ENCODE measurements at regions not wholly inside any gene's neighbourhood (a gene's known extent, or its start where the extent isn't known, plus 50 kb on each side); places are given as distances from the start of the nearest gene placed in this dataset.
"Not testable (repeated sequence)": the region's sequence is repeated elsewhere in the genome, so short reads cannot be mapped to it uniquely, and the experiment has no call there.

GRCh38 chr9:90070931-90071660, 466.3 kb downstream of the GADD45G start:
- DNase-seq (ENCODE audit: extremely low read depth in 1 of 2, low read depth in 1 of 2) = no peak

DNA sequence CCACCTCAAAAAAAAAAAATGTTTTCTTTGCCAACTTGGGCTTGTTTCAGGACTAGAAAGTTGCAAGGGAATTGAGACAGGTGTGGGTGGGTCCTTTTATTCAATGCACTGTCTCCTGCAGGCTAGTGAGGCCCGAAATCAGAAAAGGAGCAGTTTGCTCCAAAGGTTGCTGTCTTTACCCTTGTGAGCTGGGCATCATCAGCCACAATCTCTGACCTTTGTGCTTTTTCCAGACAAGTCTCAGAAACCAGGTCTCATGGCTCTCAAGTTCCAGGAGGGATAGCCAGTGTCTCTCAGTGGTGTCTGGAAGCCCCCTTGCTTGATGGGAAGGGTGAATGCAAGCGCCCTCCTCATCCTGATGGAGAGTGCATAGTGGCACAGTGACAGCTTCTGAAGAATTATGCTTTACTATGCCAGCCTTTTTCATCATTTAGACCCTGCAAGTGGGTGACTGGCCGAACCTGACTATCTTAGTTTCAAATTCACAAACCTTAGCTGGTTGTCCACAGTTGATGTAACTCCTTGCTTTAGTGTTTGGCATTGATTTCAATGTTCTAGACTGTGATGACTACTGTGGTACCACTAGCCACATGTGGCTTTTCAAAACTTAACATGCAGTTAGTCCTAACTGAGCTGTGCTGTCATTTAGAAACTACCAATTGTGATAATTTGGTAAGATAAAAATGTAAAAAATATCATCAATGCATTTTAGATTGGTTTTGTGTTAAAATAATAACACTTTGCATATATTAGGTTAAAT, 468.6 kb downstream of the GADD45G start:
- DNase-seq (ENCODE audit: extremely low read depth in 1 of 2, low read depth in 1 of 2) = no peak

GRCh38 chr9:90074316-90074962, 469.6 kb downstream of the GADD45G start:
- DNase-seq (ENCODE audit: extremely low read depth in 1 of 2, low read depth in 1 of 2) = no peak

DNA sequence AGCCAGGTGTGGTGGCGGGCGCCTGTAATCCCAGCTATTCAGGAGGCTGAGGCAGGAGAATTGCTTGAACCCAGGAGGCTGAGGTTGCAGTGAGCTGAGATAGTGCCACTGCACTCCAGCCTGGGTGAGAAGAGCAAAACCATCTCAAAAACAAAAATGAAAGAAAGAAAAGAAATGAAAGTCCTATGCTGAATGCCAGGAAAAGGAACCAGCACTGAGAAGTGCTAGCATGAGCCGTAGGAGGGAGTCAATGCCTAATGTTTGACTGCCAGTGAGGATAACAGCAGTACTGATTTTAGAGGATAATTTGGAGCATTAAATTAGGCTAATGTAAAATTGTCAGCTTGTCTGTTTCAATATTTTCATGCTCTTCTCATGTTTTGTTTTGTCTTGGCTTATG, 472.8 kb downstream of the GADD45G start:
- DNase-seq (ENCODE audit: extremely low read depth in 1 of 2, low read depth in 1 of 2) = not testable (repeated sequence)

DNA sequence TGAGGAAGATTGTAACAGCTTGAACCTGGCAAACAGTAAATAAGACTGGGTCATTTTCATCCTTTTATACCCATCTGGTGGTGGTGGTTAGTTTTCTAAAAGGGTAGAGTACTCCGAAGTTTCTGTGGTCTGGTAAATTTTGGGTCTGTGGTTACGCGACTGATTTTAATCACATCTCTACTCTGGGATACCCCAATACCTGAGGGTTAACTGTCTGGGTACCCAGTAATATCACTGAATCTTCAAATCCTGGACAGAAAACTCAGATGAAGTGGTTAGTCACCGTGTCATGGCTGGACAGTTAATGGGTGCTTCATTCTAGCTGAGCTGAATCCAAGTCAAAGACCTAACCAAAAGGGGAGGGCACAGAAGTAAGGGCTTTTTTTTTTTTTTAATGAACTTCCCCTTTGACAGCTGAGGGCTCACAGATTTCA, 474.2 kb downstream of the GADD45G start:
- DNase-seq (ENCODE audit: extremely low read depth in 1 of 2, low read depth in 1 of 2) = no peak

DNA sequence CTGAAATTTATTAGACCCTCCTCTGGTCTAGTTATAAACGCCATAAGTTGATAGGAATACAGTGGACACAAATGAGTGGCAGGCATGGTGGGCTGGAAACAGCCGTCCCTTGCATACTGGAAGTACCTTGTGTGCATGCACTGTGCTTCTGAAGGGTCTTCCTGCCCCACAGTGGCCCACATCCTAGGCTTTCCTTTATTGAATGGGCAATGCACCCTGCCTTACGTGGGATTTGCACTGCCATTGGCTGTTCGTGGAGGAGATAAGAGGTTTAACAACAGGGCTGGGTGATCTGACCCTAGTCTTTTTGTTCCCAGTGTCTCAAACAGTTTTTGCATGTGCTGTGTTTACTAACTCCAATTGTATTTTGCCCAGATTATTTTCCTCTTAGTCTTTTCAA, 480.8 kb downstream of the GADD45G start:
- no peak for DNase-seq (ENCODE audit: extremely low read depth in 1 of 2, low read depth in 1 of 2)

GRCh38 chr9:90086101-90086511, 481.3 kb downstream of the GADD45G start:
- DNase-seq (ENCODE audit: extremely low read depth in 1 of 2, low read depth in 1 of 2) = no peak

GRCh38 chr9:90088434-90088833, 483.6 kb downstream of the GADD45G start:
- no peak for DNase-seq (ENCODE audit: extremely low read depth in 1 of 2, low read depth in 1 of 2)

DNA sequence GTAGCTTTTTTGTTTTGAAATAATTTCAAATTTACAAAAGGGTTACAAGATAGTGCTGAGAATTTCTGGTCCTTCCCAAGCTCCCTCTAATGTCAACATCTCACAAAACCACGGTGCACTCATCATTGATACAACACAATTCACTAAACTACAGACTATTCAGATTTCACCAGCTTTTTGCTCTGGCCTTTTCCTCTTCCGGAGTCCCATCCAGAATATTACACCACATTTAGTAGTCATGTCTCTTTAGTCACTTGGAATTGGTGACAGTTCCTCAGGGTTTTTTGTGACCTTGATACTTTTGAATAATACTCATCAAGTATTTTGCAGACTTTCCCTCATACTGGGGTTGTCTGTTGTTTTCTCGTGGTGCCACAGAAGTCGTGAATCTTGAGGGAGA, 484.0 kb downstream of the GADD45G start:
- DNase-seq (ENCODE audit: extremely low read depth in 1 of 2, low read depth in 1 of 2) = no peak

GRCh38 chr9:90090997-90091396, 486.2 kb downstream of the GADD45G start:
- DNase-seq (ENCODE audit: extremely low read depth in 1 of 2, low read depth in 1 of 2) = no peak

DNA sequence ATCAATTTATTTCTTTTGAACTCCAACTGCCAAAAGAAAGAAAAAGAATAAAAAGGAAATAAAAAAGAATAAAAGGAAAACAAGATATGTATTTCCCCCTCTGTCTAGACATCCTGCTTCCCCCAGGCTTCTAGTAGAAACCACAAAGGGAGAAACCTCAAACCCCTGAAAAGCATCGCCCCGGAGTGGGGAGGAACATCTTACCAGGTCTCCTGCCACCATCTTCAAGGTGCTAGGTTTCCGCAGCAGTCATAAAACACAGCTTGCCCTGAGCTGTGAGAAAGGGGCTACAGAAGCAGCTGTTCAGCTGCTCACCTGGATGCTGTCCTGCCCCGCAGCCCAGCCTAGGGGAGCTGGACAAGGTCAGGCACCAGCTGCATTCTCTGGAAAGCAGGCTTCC, 487.7 kb downstream of the GADD45G start:
- DNase-seq (ENCODE audit: extremely low read depth in 1 of 2, low read depth in 1 of 2) = no peak

- DNase-seq (ENCODE audit: extremely low read depth in 1 of 2, low read depth in 1 of 2) = peak in 1 of 2 donors; percentile 2
These were observed 490.9 kb downstream of the GADD45G start for GRCh38 chr9:90095682-90096081.

GRCh38 chr9:90097237-90097636, 492.4 kb downstream of the GADD45G start:
- no peak for DNase-seq (ENCODE audit: extremely low read depth in 1 of 2, low read depth in 1 of 2)

DNA sequence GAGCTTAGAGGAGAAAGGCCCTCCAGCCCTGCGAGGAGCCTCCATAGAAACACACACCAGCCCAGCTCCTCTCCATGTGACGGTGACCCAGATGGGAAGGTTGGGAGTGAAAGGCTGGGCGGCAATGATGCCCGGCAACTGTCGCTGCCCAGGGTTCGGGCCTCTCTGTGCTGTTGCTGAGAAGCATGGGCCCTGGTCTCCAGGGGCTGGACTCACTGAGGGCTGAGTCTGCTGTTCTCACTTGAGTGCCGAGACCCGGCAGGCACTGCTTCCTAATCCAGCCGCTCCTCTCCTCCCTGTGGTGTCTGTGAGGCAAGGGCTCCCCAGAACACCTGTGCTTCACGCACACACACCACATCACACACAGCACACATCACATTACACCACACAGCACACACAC, 493.6 kb downstream of the GADD45G start:
- no peak for DNase-seq (ENCODE audit: extremely low read depth in 1 of 2, low read depth in 1 of 2)

DNA sequence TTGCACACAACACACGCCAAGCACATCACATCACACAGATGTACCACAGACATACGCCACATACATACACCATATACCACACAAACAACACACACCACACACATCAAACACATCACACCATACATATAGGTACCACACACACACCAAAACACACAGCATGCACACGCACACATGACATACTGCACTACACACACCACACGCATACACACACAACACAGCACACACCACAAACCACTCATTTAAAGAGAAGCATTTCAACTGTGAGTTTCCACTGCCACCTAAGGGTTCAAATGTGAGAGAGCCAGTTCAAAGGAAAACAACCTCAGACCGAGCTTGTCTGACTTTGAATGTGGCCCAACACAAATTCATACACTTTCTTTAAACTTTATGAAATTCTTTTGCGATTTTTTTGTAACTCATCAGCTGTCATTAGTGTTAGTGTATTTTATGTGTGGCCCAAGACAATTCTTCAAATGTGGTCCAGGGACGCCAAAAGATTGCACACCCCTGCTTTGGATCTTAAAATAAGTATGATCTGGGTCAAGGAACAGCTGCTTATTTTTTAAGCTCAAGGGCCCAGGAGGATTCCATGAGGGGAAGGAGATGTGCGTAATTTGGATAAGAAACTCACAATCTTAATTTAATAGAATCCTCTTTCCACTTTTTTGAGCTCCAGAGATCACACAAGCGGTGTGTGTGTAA, 494.6 kb downstream of the GADD45G start:
- no peak for DNase-seq (ENCODE audit: extremely low read depth in 1 of 2, low read depth in 1 of 2)

DNA sequence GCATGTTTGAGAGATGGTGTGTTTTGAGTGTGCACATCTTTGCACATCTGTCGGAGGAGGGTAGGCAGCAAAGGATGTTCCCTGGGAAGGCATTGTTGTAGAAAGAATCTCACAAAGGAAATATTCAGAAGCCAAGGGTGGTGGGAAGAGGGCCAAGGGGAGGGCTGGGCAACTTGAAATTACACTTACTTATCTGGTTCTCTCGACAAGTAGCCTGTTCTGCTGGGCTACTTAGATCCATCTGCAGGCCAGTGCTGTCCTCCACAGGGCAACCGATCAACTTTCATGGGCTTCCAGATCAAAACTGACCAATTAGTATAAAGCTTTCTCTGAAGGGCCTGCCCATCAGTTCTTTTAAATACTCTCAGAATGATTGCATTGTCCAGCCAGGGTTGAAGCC, 495.2 kb downstream of the GADD45G start:
- DNase-seq (ENCODE audit: extremely low read depth in 1 of 2, low read depth in 1 of 2) = no peak

DNA sequence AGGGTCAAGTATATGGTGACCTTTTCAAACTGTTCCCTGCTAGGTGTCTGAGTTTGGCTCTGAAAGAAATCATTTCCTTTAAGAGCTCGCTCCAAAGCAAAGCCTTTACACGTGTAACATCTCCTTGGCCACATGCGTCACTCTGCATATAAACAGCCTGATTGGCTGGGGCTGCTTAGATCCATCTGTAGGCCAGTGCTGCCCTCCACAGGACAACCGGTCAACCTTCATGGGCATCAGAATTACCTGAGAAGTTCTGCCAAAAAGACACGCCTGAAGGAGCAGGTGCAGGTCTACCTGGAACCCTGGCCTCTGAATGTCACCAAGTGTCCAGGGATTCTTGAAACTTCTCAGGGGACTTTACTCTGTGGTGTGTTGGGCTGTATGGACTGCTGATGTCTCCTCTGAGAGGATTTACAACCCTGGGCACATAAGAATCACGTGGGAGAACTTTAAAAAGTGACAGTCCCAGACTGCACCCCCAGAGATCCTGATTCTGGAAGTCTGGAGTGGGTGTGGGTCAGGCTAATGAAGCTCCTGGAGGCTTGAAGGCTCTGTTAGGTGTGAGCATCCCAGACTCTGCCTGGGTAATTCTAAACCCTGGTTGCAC, 497.6 kb downstream of the GADD45G start:
- DNase-seq (ENCODE audit: extremely low read depth in 1 of 2, low read depth in 1 of 2) = peak; percentile 25 to 70

DNA sequence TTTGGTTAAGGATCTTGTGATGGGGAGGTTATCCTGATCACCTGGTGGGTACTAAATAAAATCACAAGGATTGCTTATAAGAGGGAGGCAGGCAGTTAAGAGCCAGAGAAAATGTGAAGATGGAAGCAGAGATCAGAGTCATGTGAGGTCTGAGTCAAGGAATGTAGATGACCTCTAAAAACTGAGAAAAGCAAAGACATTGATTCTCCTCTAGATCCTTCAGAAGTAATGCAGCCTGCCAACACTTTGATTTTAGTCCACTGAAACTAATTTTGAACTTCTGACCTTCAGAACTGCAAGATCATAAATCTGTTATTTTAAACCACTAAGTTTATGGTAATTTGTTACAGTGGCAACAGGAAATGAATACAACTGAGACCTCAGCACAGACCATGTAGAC, 499.0 kb downstream of the GADD45G start:
- DNase-seq (ENCODE audit: extremely low read depth in 1 of 2, low read depth in 1 of 2) = no peak

- DNase-seq (ENCODE audit: extremely low read depth in 1 of 2, low read depth in 1 of 2) = no peak
These were observed 501.0 kb downstream of the GADD45G start for GRCh38 chr9:90105773-90106172.

GRCh38 chr9:90107040-90107725, 502.4 kb downstream of the GADD45G start:
- DNase-seq (ENCODE audit: extremely low read depth in 1 of 2, low read depth in 1 of 2) = no peak

Measured in stimulated activated CD8-positive, alpha-beta memory T cell treated with anti-CD3 and anti-CD28 coated beads, Interleukin-7, amount 100 ng/mL, for 48 hours (primary cell).